Stimulated activated CD4-positive, alpha-beta T cell treated with anti-CD3 and anti-CD28 coated beads, Interleukin-4, amount 100 ng/mL, for 24 hours (primary cell): ENCODE measurements at regions not wholly inside any gene's neighbourhood (a gene's known extent, or its start where the extent isn't known, plus 50 kb on each side); places are given as distances from the start of the nearest gene placed in this dataset.

Experiments used
- DNase-seq: peaks from one replicate; pipeline ENCODE4 v3.0.0-alpha.2; 2020

DNA sequence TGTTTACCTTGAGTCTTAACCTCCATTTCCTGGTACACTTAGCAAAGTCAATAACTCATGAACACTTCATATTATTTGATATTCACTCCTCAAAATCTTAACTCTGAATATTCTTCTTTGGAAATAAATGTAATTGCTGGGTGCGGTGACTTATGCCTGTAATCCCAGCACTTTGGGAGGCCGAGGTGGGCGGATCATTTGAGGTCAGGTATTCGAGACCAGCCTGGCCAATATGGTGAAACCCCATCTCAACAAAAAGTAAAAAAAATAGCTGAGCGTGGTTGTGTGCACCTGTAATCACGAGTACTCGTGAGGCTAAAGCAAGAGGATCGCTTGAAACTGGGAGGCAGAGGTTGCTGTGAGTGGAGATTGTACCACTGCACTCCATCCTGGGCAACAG, 201.3 kb upstream of the DSEL start:
- no peak for DNase-seq

DNA sequence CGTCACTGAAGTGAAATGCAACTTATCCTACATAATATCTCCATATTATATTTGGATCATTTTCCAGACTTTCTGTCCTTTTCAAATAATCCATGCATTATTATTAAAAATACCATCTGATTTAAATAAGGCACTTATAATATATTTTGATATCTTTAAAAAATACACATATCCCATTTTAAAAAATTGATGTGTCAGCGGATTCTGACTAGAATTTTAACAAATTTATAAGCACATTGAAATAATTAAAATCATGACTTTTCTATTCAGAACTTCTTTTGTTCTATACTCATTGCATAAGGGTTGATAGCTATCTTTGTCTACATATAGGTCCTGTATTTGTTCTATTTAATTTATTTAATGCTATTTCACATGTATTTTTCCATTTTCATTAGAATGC, 199.0 kb upstream of the DSEL start:
- no peak for DNase-seq

DNA sequence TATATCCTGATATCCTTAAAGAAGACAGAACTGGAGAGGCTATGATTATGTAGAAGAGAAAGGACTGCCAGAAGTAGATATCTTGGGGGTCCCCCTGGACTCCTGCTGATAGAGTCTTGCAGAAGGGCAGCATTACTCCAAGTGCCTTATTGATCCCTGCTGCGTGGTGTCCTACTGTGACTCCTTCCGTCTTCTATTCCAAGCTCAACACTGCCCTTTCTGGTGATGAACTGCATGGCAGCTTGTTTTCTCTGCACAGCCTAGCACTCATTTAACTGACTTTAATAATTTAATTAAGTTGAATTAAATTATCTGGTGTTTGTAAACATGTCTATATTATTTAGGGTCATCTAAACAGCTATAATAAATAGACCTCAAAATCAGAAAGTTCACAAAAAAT, 194.1 kb upstream of the DSEL start:
- no peak for DNase-seq

GRCh38 chr18:67705748-67706147, 189.2 kb upstream of the DSEL start:
- DNase-seq: no peak

DNA sequence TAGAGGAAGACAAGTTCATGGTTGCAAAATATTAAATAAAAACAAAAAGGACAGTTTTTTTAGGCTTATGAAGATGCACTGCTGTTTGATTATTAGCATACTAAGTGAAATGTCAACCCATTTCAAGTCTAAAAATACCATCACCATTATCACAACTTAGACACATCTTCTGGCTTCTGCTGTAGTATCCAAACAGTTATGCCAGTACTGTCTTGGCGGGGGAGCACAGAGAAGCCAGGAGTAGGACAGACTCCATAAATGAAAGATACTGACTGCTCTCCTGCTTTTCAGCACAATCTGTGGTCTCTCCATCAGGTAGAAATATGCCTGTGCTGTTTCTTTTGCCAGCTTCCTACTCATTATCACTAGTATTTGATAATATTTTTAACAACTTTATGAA, 179.2 kb upstream of the DSEL start:
- no peak for DNase-seq

DNA sequence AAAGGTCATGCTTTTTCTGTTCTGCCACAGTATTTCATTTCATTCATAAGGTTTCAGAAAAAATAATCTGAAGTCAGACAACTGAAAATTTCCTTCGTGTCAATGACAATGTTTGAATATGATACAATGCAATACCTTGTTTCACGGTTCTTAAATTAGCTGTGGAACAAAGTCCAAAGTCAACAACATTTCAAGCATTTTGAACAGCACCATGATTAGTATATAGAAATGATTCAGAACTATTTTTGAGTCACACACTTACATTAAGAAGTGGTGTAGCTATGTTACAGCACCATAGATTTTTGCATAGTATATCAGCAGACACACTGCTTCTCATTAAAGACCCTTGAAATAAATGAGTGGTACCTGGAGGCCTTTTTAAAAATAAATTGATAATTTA, 178.3 kb upstream of the DSEL start:
- DNase-seq: no peak

- no peak for DNase-seq
These were observed 176.3 kb upstream of the DSEL start for GRCh38 chr18:67692811-67693210.

- no peak for DNase-seq
These were observed 166.0 kb upstream of the DSEL start for GRCh38 chr18:67682516-67682915.

GRCh38 chr18:67677489-67677888, 161.0 kb upstream of the DSEL start:
- no peak for DNase-seq

- no peak for DNase-seq
These were observed 156.2 kb upstream of the DSEL start for GRCh38 chr18:67672716-67673115.

GRCh38 chr18:67672155-67672554, 155.6 kb upstream of the DSEL start:
- no peak for DNase-seq

DNA sequence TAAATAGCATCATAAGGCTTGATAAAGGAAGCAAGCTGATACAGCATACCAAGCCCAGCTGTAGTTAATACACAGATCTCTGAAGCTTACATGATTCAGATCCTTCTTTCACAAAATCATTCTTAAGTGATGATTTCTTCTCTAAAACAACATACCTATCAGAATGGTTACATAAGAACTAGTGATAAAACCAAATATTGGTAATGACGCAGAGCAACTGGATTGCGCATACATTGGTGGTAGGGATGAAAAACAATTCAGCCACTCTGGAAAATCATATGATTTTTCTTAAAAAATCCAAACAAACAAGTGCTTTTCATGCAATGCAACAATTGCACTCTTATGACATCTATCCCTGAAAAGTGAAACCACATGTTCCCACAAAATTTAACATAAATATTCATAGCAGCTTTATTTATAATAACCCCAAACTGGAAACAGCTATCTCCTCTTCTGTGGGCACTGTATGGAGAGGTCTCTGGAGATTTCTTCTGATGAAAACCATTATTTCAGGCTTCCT, 153.6 kb upstream of the DSEL start:
- DNase-seq: no peak

DNA sequence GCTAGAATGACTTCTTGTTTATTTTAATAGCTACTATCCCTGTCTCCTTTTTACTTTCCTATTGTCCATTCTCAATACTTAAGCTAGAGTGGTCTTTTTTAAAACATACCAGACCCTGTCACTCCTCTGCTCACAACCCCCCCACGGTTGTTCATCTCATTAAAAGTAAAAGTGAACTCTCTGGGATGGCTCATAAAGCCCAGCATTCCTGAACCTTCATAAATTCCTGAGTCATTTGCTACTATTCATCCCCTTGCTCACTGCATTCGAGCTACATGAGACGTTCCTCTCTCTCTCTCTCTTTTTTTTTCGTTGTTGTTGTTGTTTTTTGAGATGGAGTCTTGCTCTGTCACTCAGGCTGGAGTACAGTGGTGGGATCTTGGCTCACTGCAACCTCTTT, 148.7 kb upstream of the DSEL start:
- no peak for DNase-seq

GRCh38 chr18:67662996-67663395, 146.5 kb upstream of the DSEL start:
- DNase-seq: no peak

- no peak for DNase-seq
These were observed 145.0 kb upstream of the DSEL start for GRCh38 chr18:67661555-67661954.

GRCh38 chr18:67654101-67654500, 137.6 kb upstream of the DSEL start:
- no peak for DNase-seq

DNA sequence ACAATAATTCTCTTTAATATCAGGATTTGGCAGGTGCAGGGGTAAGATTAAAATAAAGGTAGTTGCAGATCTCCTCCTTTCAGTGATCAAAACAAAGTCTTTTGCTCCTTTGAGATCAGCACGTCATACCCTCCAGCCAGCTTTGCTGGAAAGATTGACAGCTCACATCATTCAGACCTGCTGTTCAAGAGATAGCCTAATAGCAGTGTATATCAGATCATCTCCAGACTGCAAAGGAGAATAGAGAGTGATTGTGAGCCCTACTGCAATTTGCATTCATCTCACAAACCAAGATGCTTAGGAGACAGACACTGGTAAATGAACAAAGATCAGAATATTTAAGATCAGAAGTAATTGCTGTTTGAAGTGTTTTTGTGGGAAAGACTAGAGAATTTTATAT, 135.8 kb upstream of the DSEL start:
- no peak for DNase-seq

GRCh38 chr18:67651438-67651837, 134.9 kb upstream of the DSEL start:
- no peak for DNase-seq

DNA sequence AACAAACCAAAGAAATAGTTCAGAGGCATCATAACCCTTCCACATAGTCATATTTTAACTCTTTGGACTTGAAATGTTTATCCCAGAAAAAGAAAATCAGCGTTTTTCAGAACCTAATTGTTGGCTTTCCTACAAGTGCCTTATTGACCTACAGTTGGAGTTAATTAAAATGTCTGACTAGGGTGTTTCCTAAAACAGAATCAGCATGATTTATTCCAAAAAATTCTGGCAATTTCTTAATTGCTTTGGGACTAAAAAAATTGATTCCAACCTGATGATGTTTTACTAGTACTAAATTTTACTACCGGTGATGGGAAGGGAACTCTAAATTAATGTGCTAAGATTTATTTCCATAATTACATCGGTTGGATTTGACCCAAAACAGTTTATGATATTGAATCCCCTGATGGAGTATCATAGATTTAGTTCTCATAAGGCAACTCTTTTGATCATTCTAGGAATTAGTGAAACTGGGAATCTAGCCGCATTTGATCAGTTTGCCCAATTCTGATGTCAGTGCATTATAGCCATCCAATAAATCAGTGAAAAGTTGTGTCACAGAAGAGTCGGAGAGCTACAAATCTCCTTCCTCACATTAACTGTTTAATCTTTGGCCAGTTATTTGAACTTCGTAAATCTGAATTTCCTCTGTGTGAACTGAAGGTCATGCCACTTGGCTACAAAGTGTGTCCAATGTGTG, 134.3 kb upstream of the DSEL start:
- DNase-seq: no peak

- no peak for DNase-seq
These were observed 130.4 kb upstream of the DSEL start for GRCh38 chr18:67646890-67647289.

DNA sequence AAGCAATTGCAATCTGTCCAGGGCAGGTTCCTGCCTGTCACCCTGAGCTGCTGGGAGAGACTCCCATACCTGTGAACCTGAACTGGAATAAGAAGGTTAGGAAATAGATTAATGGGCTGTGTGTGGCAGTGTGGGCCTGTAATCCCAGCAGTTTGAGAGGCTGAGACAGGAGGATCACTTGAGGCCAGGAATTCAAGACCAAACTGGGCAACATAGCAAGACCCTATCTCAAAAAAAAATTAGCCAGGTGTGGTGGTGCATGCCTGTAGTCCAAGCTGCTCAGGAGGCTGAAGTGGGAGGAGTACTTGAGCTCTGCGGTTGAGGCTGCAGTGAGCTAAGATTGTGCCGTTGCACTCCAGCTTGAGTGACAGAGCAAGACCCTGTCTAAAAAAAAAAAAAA, 127.7 kb upstream of the DSEL start:
- no peak for DNase-seq

DNA sequence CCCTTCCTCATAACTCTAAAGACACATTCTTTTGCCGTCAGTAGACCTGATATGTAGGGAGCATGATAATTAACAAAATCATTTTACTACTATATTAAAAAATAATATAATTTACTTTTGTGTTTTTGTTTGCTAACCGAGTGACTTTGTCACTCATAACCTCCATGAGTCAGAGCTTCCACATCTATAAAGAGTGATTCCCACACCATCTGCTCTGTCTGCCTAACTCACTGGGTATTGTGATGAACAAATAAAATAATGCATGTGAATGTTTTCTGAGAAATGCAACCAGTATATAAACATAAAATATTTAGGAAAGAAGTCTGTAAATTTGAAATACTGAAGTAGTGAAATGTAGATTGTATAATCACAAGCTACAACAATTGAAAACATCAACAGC, 123.4 kb upstream of the DSEL start:
- no peak for DNase-seq

GRCh38 chr18:67636597-67637385, 120.3 kb upstream of the DSEL start:
- no peak for DNase-seq

DNA sequence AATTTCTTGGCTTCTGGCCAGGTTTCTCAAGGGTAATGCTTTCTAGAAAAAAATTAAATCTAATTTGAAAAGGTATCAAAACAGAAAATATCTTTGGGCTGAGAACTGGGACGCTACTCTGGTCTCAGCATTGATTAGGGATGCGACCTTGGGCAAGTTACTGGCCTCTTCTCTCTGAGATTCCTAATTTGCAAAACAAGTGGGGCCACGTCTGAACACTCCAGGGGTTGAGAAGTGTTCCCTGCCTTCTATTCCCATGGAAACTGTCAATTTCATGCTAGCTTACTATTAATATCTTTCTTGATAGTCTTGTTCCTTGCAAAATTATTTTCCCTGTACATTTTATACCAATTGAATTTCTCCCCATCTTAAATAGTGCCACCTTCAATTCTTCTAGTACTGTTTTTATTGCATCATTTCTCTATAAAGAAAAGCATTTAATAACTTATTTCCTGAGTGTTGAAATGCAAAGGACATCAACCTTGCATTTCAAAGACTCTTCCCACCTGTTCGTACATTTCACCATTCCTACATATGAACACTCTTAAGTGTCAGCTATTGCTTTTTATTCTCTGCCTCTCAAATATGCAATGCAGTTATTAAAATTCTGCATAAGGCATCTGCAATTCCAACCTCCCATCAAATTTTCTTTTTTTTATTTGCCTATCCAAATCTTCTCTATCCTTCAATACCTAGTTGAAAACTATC, 118.3 kb upstream of the DSEL start:
- DNase-seq: no peak
